Stimulated activated CD4-positive, alpha-beta T cell treated with anti-CD3 and anti-CD28 coated beads, TNF-alpha, amount 100 ng/mL, for 4 hours (primary cell): ENCODE measurements at regions not wholly inside any gene's neighbourhood (a gene's known extent, or its start where the extent isn't known, plus 50 kb on each side); places are given as distances from the start of the nearest gene placed in this dataset.
"Not testable (repeated sequence)": the region's sequence is repeated elsewhere in the genome, so short reads cannot be mapped to it uniquely, and the experiment has no call there.

Source experiments
- DNase-seq, 3 experiments: peaks; one replicate each; pipeline ENCODE4 v3.0.0-alpha.2; 2020; ENCODE audit warnings: low read depth in 3 of 3

DNA sequence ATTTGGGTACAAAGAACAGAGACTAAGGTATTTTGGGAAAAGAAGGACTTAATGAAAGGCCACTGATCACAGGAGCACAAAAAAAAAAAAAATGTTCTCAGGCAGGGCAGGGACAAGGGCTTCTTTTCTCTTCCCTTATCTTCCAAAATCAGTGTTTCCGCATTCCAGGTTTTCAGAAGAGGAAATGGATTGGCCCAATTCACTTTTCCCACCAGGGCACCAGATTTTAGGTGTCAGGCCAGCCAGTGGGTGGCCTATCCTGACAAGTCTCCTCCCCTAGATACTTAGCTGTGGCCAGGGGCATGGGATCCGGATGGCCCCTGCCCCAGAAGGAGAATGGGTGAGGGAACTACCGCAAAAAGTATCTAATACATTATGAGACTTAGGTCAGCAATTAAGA, 88.9 kb upstream of the WAC start:
- DNase-seq = no peak

DNA sequence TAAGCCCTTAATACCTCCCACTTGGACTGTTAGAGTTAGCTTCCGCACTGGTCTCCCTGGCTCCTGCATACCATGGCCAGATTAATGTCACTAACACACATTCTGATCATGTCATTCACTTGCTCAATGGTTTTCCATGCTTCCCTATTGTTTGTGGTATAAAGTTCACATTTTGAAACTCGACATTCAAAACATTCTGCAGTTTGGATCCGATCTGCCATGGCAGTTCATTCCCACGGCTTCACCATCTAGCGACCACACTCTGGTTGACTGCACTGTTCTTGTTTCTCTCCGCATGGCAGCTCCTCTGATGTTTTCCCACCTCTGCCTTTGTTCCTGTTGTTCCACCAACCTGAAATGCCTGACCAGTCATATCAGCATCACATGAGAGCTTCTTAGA, 87.4 kb upstream of the WAC start:
- DNase-seq = no peak

DNA sequence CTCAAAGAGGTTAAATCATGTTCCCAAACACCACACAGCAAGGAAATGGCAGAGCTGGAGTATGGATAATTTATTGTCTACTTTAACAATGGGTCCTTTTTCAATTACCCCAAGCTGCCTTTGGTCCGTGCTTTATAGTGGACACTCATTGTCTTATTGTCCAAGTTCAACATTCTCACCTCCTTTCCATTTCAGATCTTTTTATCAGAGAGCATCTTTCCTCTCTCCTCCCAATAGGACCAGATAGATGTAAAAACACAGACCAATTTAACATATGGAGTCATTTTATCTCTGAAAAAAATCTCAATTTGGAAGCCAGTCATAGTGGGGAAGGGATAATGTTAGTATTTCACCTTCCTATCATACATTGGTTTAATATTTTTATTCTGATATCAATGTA, 83.5 kb upstream of the WAC start:
- no peak for DNase-seq

DNA sequence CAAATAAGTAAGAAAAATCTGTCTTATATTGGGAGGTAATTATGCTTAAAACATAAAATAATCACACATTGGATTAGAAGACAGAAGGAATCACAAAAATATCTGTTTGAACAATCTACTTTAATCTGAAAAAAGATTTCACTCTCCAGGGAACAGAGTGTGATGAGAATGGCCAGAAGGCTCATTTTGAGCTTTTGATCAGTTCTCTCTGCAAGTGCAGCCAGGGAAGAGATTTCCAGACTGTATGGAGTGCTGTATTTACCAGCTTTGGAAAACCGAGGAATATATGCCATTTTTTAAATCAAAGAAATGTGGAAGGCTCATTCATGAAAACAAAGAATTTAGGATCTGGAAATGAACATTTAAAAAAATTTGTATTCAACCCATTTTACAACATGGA, 83.0 kb upstream of the WAC start:
- DNase-seq = no peak

DNA sequence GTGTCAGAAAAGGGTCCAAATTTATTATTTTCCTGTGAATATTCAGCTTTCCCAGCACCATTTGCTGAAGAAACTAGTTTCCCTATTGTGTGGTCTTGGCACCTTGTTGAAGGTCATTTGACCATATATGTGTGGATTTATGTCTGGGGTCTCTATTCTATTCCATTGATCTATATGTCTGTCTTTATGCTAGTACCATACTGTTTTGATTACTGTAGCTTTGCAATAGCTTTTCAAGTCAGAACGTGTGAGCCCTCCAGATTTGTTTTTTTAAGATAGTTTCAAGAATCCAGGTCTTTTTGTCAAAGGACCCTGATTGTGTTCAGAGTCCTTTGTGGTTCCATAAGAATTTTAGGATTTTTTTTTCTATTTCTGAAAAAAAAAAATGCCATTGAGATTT, 79.0 kb upstream of the WAC start:
- no peak for DNase-seq

DNA sequence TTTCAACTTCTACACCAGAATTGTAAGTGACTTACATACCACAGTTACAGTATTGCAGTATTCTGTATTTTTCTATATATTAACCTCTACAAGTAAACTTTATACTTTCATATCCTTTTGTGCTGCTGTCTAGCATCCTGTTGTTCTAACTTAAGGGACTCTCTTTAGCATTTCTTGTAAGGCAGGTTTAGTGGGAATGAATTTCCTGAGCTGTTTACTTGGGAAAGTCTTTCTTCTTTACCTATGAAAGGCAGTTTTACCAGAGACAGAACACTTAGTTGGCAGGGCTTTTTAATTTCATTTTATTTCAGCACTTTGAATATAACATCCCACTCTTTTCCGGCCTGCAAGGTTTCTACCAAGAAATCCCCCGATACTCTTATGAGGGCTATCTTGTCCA, 75.8 kb upstream of the WAC start:
- no peak for DNase-seq

DNA sequence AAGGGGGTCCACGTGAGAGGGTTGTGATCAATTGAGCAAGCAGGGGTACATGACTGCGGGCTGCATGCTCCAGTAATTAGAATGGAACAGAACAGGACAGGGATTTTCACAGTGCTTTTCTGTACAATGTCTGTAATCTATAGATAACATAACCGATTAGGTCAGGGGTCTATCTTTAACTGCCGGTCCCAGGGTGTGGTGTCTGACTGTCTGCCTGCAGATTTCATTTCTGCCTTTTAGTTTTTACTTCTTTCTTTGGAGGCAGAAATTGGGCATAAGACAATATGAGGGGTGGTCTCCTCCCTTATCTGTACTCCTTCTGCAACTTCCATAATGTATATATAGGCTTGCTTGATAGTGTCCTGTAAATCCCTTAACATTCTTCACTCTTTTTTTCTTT, 75.0 kb upstream of the WAC start:
- DNase-seq = not testable (repeated sequence)

DNA sequence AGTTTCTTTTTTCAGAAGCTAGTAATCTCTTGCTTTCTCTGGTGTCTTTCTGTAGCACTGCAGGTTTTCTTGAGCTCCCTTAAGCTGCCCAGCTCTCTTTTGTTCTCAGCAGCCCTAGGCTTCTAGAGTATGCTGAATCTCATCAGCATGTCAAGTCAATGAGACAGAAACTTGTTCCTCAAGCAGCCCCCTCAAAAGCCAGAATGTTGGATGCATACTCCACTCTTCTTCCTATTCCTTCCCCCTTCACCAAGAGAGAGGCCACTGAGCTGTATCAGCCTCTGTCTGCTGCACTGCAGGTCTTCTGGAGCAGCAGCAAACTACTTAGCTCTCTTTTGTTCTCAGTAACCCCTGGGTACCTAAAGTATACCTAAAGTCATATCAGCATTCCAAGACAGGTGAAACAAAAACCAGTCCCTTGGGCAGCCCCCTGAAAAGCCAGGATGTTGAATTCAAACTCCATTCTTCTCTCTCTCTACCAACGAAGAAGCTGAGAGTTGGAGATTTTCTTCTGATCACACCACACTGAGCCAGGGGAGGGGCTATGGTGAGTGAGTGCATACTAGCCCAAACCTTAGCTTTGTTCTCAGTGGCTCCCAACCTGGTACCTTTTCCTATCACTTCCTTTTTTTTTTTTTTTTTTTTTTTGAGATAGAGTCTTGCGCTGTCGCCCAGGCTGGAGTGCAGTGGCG, 73.3 kb upstream of the WAC start:
- no peak for DNase-seq

DNA sequence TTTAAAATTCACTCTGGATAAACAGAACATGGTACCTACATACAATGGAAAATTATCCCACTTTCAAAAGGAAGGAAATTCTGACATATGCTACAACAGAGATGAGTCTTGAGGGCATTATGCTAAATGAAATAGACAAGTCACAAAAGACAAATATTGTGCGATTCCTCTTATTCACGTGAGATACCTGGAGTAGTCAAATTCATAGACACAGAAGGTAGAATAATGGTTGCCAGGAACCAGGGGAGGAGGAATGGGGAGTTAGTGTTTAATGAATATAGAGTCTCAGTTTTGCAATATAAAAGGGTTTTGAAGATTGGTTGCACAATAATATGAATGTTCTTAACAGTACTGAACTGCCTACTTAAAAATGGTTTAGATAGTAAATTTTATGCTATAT, 69.8 kb upstream of the WAC start:
- DNase-seq = no peak

DNA sequence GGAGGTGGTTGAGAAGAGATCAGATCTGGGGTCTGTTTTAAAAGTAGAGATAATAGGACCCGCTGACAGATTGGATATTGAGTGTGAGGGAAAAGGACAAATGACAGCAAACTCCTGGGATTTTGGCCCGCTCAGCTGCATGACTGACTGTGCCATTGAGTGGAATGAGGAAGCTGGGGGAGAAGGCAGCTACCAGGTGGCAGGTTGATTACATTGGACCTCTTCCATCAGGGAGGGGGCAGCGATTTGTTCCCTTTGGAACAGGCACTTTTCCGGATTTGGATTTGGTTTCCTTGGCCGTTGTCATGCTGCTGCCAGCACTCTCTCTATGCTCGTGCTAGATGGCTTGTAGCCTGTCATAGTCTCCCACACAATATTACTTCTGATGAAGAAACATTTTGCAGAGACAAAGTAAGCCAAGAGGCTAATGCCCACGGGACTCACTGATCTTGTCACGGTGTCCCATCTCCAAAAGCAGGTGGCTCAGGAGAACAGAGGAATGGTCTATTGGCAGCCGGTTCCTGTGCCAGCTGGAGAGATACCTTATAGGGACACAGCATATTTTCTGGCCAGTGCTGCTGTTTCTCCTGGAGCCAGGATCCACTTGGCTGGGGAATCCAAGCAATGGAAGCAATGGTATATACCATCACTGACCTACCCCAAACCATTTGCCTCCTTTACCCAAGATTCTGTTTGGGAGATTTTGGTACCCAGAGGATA, 69.1 kb upstream of the WAC start:
- DNase-seq = no peak

DNA sequence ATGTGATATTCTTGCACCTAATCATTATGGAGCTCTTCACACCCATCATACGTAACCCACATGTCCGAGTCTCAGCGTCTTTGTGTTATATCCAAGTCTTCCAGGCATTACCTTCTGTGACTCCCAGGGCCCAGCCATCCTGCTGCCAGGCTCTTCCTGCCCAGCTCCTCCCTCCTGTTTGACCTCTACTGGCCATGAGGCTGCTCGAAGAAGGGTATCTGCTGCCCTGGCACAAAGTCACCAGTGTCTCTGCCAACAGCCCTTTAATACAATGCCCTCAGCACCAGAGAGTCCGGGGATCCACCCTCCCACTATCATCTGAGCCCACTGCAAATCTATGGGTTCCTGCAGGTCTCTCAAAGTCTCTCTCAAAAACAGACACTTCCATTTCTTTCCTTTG, 65.3 kb upstream of the WAC start:
- no peak for DNase-seq

DNA sequence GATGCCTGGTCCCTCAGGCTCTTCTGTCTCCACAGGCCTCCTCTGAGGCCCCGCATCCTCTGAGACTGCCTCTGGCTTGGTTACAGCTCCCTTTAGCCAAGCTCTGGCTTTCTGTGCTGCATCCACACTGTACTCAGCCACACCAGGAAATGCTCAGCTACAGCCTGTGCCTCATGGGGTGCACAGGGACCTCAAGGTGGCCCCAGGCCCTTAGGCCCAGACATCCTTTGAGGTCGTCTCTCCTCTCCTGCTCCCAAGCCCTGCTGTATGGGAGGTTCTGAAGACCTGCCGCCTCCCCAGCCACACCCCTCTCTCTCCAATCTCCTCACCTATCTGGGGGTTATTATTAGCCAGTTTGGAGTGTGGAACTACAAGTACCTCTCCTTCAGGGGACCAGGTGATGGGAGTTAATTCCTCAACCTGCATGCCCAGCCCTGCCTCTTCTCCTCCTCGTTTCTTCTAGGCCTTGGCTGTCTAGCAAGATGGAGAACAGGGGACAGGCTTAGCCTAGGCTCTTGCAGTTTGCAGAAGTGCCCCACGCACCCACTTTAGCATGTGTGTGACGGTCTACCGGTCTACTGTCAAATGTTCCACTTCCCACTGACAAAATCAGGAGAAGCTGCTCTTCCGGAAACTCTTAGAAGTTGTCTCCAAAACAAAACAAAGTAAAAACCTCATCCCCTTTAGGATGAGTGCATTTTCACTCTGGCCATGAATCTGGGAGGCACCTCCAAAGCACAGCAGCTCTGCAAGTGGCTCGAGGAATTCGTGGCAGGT, 64.0 kb upstream of the WAC start:
- DNase-seq = no peak

DNA sequence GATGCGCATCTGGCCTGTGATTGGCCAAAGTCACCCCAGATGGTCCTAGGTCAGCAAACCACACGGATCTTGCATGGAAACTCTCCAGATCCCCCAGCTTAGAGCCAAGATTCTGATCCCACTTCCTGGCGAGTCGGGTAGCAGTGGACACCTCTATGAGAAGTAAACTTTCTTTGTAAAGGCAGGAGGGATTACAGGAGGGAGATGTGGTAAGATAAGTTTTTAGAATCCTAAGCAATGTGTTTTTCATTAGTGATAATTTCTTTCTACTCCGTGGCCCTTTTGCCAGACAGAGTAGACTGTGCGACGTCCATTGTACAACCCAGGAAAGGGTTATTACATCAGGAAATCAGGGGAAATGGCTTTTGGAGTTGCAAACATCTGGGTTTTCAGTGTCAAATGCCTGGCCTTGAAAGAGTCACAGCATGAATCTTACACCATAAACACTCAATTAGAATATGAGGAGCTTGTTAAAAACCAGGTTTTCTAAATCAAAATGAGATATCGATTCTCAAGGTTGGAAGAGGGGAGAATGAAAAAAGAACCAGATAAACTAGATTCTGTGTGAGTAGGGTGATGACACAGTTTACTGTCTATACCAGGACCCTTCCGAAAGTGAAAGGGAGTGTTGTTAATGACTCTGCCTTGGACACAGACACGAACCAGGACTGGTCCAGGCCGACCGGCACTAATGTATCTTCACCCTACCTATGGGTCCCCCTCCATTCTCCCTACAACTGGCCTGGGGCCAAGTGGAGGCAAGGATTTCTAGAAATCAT, 61.9 kb upstream of the WAC start:
- DNase-seq = no peak

DNA sequence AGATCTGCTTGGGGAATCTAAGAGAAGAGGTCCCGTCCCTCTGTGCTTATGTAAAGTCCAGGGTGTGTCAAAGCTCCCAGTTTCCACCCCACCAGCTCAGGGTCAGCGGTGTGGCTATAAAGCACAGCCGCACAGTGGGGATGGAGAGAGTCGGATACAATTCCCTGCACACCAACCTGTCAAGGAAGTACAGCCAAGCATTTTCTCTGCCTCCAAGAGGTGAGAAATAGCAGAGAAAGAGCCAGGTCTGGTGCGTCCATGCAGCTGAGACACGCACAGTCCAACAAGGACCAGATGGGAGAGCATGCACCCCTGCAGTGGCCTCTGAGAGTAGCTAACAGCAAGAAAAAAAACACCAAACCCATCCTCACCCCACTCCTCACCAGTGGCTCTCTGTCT, 61.3 kb upstream of the WAC start:
- DNase-seq = no peak

DNA sequence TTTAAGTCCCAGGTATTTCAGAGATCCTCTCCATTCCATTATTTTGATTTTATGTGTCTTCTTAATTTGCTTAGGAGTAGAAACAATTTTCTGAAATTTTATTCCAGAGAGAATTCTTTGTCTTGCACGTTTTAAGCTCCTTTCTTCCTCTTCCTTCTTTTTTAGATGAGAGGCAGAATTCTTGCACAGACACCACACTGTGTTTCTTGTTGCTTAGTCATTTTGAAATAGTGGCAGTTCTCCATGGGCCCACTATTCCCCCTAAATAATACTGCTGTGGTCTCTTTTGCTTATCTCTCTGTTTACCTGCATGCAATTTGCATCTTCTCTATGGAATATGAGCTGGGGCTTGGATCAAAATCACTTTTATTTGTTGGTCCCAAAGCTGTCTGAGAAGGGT, 54.3 kb upstream of the WAC start:
- DNase-seq = no peak

DNA sequence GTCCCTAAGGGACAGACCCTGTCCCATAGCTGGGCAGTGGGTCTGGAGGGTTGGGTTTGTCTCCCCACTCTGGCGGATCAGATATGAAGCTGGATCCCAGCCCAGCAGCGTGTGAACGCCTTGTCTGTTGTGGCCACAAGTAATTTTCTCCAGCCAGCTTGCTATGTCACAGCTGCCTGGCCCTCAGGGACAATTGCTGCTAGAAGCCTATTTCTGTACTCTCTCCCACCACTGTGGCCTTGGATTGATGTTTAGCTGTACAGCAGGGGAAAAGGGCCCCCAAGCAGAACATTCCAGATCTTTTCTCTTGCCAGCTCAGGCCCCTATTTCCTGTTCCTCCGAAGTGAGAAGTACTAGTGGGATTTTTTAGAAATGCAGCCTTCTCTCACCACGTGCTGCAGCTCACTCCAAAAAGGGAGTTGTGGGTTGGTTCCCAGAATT, 53.5 kb upstream of the WAC start:
- DNase-seq = no peak

DNA sequence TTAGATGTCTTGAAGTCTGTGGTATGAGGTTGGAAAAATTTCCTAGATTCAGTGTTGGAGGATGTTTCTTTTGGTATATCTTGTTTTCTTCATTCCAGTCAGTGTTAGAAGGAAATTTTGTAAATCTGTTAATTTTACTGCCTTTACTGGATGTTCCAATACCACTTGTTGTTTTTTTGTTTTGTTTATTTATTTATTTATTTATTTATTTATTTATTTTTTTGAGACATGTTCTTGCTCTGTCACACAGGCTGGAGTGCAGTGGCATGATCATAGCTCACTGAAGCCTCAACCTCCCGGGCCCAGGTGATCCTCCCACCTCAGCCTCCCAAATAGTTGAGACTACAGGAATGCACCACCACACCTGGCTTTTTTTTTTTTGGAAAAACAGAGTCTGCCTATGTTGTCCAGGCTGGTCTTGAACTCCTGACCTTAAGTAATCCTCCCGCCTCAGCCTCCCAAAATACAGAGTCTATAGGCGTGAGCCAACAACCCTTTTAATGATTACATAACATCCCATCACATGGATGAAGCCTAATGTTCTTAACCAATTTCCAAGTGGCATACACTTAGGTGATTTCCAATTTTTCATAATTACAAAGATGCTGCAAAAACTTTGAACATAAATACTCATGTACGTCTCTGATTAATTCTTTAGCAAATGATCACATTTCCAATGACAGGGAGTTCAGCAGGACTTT, 52.8 kb upstream of the WAC start:
- no peak for DNase-seq

DNA sequence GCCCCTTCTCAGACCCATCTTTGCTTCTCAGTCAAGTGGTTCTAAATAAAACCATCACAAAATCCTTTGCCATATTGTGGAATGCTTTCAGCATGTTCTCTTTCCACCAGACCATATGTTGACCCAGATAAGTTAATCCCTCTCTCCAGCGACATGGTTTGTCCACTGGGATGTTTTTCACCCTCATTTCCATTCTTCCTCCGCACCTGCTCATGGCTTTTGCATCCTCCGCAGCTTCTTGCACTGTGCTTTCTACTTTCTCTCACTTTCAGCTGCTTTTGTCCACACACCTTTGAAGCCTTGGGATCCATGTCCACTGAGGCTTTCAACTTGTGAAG, 52.3 kb upstream of the WAC start:
- DNase-seq = no peak

DNA sequence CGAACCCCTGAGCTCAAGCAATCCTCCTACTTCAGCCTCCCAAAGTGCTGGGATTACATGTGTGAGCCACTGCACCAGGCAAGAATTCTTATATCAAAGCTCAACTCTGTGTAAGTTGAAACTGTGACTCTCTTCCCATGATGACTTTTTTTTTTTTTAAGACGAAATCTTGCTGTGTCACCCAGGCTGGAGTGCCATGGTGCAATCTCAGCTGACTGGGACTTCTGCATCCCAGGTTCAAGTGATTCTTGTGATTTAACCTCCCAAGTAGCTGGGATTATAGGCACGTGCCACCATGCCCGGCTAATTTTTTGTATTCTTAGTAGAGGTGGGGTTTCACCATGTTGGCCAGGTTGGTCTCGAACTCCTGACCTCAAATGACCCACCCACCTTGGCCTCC, 51.6 kb upstream of the WAC start:
- DNase-seq = not testable (repeated sequence)

DNA sequence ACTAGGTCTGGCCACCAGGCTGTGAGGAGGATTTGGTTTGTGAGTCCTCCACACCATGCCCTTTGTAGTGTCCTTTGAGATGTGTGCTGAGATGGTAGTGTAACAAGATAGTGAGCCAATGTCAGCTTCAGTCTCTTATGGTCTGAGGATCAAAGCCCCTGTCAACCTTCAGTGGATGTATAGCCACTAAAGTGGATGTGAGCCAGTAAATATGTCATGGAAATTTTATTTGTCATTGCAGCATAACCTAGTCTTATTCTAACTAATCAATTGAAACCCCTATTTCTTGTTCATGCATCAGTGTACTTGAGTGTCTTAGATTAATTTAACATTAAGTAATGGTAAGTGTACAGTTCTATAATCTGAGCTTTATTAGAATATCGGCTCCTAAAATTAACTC, 51.0 kb upstream of the WAC start:
- no peak for DNase-seq
